ENCODE measurements at regions not wholly inside any gene's neighbourhood (a gene's known extent, or its start where the extent isn't known, plus 50 kb on each side); places are given as distances from the start of the nearest gene placed in this dataset.

GRCh38 chr9:80185112-80185738, 613.5 kb downstream of the TLE4 start:
- no peak for DNase-seq
- Histone ChIP-seq H3K9ac (ENCODE audit: low read depth in 2 of 2, low read length in 2 of 2) (no peak overlapping the region), H3K4me3 (no peak overlapping the region), H3K4me1 (no peaks in the 10 kb centered on the region), H3K27ac (no peak overlapping the region), H3K9me3 (no peaks in the 10 kb centered on the region), H3K27me3 (no peaks in the 10 kb centered on the region), H3K36me3 (no peaks in the 10 kb centered on the region)
- intact Hi-C loops (cut with DNase I): no loop called here
- TF ChIP-seq CTCF (IDR thresholded peaks at IDR 0.05): no peak

- no peak for TF ChIP-seq CTCF (IDR thresholded peaks at IDR 0.05)
- intact Hi-C loops (cut with DNase I): no loop called here
Observed at GRCh38 chr9:80177949-80178480, 606.2 kb downstream of the TLE4 start.

GRCh38 chr9:80175286-80176150, 603.8 kb downstream of the TLE4 start:
- DNase-seq: no peak
- Histone ChIP-seq H3K4me3 (no peak overlapping the region), H3K9ac (ENCODE audit: low read depth in 2 of 2, low read length in 2 of 2) (no peak overlapping the region), H3K36me3 (no peaks in the 10 kb centered on the region), H3K27me3 (no peaks in the 10 kb centered on the region), H3K9me3 (no peaks in the 10 kb centered on the region), H3K27ac (no peak overlapping the region), H3K4me1 (no peaks in the 10 kb centered on the region)
- intact Hi-C loops (cut with DNase I): no loop called here
- peak; percentile 72 for TF ChIP-seq CTCF (IDR thresholded peaks at IDR 0.05)

More at GRCh38 chr9:80177949-80178480, 606.2 kb downstream of the TLE4 start:
- Histone ChIP-seq H3K4me1 (no peaks in the 10 kb centered on the region), H3K4me3 (no peak overlapping the region), H3K36me3 (no peaks in the 10 kb centered on the region), H3K27ac (no peak overlapping the region), H3K27me3 (no peaks in the 10 kb centered on the region), H3K9ac (ENCODE audit: low read depth in 2 of 2, low read length in 2 of 2) (no peak overlapping the region), H3K9me3 (no peaks in the 10 kb centered on the region)
- DNase-seq: no peak

GRCh38 chr9:80163889-80164288, 592.1 kb downstream of the TLE4 start:
- intact Hi-C loops (cut with DNase I): no loop called here
- H3K27me3 ChIP-seq: no peaks in the 10 kb centered on the region
- DNase-seq: no peak
- H3K9ac ChIP-seq (ENCODE audit: low read depth in 2 of 2, low read length in 2 of 2): no peak overlapping the region
- no peaks in the 10 kb centered on the region for H3K9me3 ChIP-seq
- no peak overlapping the region for H3K27ac ChIP-seq
- H3K36me3 ChIP-seq: no peaks in the 10 kb centered on the region
- no peak for TF ChIP-seq CTCF (IDR thresholded peaks at IDR 0.05)
- no peaks in the 10 kb centered on the region for H3K4me1 ChIP-seq
- no peak overlapping the region for H3K4me3 ChIP-seq

- Histone ChIP-seq H3K36me3 (no peaks in the 10 kb centered on the region), H3K4me3 (no peak overlapping the region), H3K9me3 (no peaks in the 10 kb centered on the region), H3K27ac (no peak overlapping the region), H3K4me1 (no peaks in the 10 kb centered on the region), H3K9ac (ENCODE audit: low read depth in 2 of 2, low read length in 2 of 2) (no peak overlapping the region), H3K27me3 (no peaks in the 10 kb centered on the region)
- intact Hi-C loops (cut with DNase I): no loop called here
- no peak for DNase-seq
- no peak for TF ChIP-seq CTCF (IDR thresholded peaks at IDR 0.05)
Observed at GRCh38 chr9:80158554-80159170, 586.9 kb downstream of the TLE4 start.
